KMS-11 (cell line): ENCODE measurements at regions not wholly inside any gene's neighbourhood (a gene's known extent, or its start where the extent isn't known, plus 50 kb on each side); places are given as distances from the start of the nearest gene placed in this dataset.

ENCODE experiments used
- H2AFZ ChIP-seq: fragments of 200-600 bp; sonication (generic); 2 replicates; pipeline ENCODE4 v1.6.1; 2016; ENCODE audit warnings: antibody characterized with exemption, mixed run types, low read depth
- H3K27ac ChIP-seq: fragments of 200-600 bp; sonication (generic); 2 replicates; pipeline ENCODE4 v1.6.1; 2016; ENCODE audit warnings: mild to moderate bottlenecking, mixed run types
- H3K27me3 ChIP-seq: fragments of 200-600 bp; sonication (generic); 2 replicates; pipeline ENCODE4 v1.6.1; 2017; ENCODE audit warnings: mild to moderate bottlenecking, low read depth, mixed run types, moderate library complexity; ENCODE audit not compliant: insufficient read depth
- H3K36me3 ChIP-seq: fragments of 200-600 bp; sonication (generic); 2 replicates; pipeline ENCODE4 v1.6.1; 2017; ENCODE audit warnings: mild to moderate bottlenecking, mixed run types; ENCODE audit not compliant: insufficient read depth
- H3K4me1 ChIP-seq: fragments of 200-600 bp; sonication (generic); 2 replicates; pipeline ENCODE4 v1.6.1; 2016; ENCODE audit warnings: mild to moderate bottlenecking, low read depth, mixed run types; ENCODE audit not compliant: poor library complexity, severe bottlenecking
- H3K4me2 ChIP-seq: fragments of 200-600 bp; sonication (generic); 2 replicates; pipeline ENCODE4 v1.7.0; 2016; ENCODE audit warnings: mild to moderate bottlenecking, mixed run types
- H3K4me3 ChIP-seq: fragments of 200-600 bp; sonication (generic); IDR thresholded peaks from 2 replicates; pipeline ENCODE4 v1.6.1; 2017; ENCODE audit warnings: low read depth, low read length, mixed read lengths; ENCODE audit not compliant: insufficient read depth
- H3K79me2 ChIP-seq: fragments of 200-600 bp; sonication (generic); 2 replicates; pipeline ENCODE4 v1.6.1; 2016; ENCODE audit warnings: low read depth, mixed run types; ENCODE audit not compliant: insufficient read depth
- H3K9ac ChIP-seq: fragments of 200-600 bp; sonication (generic); 2 replicates; pipeline ENCODE4 v1.6.1; 2016; ENCODE audit warnings: mild to moderate bottlenecking, mixed run types
- H4K20me1 ChIP-seq: fragments of 200-600 bp; sonication (generic); 2 replicates; pipeline ENCODE4 v1.6.1; 2016; ENCODE audit warnings: mild to moderate bottlenecking, mixed run types; ENCODE audit not compliant: insufficient read depth
- CTCF ChIP-seq: fragments of 200-600 bp; sonication (generic); conservative IDR thresholded peaks from 2 replicates; pipeline ENCODE4 v1.6.1; 2017; ENCODE audit warnings: low read depth, mild to moderate bottlenecking, antibody characterized with exemption, low read length, moderate library complexity, mixed read lengths

- Histone ChIP-seq H3K79me2 (no peaks in the 10 kb centered on the region), H3K9ac (no peak overlapping the region), H3K4me2 (no peak overlapping the region), H3K4me1 (no peaks in the 10 kb centered on the region), H3K27me3 (no peaks in the 10 kb centered on the region), H4K20me1 (no peaks in the 10 kb centered on the region), H3K36me3 (no peaks in the 10 kb centered on the region), H3K4me3 (no peak overlapping the region), H3K27ac (no peak overlapping the region), H2AFZ (no peak overlapping the region)
- TF ChIP-seq CTCF, result no peak
These were observed 554.7 kb upstream of the HS3ST5 start for GRCh38 chr6:114897536-114897935.

GRCh38 chr6:114892211-114892610 is 549.4 kb upstream of the HS3ST5 start:
- no peaks in the 10 kb centered on the region for H3K36me3 ChIP-seq
- no peaks in the 10 kb centered on the region for H3K27me3 ChIP-seq
- H3K4me2 ChIP-seq, result no peak overlapping the region
- no peak overlapping the region for H3K9ac ChIP-seq
- TF ChIP-seq CTCF, result no peak
- H3K4me1 ChIP-seq, result no peaks in the 10 kb centered on the region
- no peaks in the 10 kb centered on the region for H4K20me1 ChIP-seq
- no peak overlapping the region for H3K4me3 ChIP-seq
- H3K27ac ChIP-seq, result no peak overlapping the region
- H2AFZ ChIP-seq, result no peak overlapping the region
- no peaks in the 10 kb centered on the region for H3K79me2 ChIP-seq

- no peak overlapping the region for H3K27ac ChIP-seq
- H3K27me3 ChIP-seq, result no peaks in the 10 kb centered on the region
- no peak overlapping the region for H2AFZ ChIP-seq
- no peaks in the 10 kb centered on the region for H3K79me2 ChIP-seq
- no peaks in the 10 kb centered on the region for H3K4me1 ChIP-seq
- no peak overlapping the region for H3K4me2 ChIP-seq
- no peaks in the 10 kb centered on the region for H4K20me1 ChIP-seq
- no peak for TF ChIP-seq CTCF
- H3K36me3 ChIP-seq, result no peaks in the 10 kb centered on the region
- no peak overlapping the region for H3K9ac ChIP-seq
- no peak overlapping the region for H3K4me3 ChIP-seq
These were observed 545.4 kb upstream of the HS3ST5 start for GRCh38 chr6:114888241-114888640.

- Histone ChIP-seq H3K79me2 (no peaks in the 10 kb centered on the region), H3K4me3 (no peak overlapping the region), H3K4me1 (no peaks in the 10 kb centered on the region), H3K36me3 (no peaks in the 10 kb centered on the region), H3K4me2 (no peak overlapping the region), H3K27me3 (no peaks in the 10 kb centered on the region), H2AFZ (no peak overlapping the region), H3K27ac (no peak overlapping the region), H4K20me1 (no peaks in the 10 kb centered on the region), H3K9ac (no peak overlapping the region)
- TF ChIP-seq CTCF, result no peak
These were observed 544.0 kb upstream of the HS3ST5 start for GRCh38 chr6:114886670-114887436.
